ENCODE measurements at regions not wholly inside any gene's neighbourhood (a gene's known extent, or its start where the extent isn't known, plus 50 kb on each side); places are given as distances from the start of the nearest gene placed in this dataset.

GRCh38 chr5:57993866-57994265, 466.0 kb downstream of the PLK2 start:
- TF ChIP-seq CTCF (IDR thresholded peaks at IDR 0.05; ENCODE audit: low read depth, low read length, missing input control) (no peak), RAD21 (IDR thresholded peaks at IDR 0.05) (no peak), ATF3 (IDR thresholded peaks at IDR 0.05) (no peak), JUND (IDR thresholded peaks at IDR 0.05) (no peak), SP1 (IDR thresholded peaks at IDR 0.05) (no peak)
- TF ChIP-seq, protein P1, sequence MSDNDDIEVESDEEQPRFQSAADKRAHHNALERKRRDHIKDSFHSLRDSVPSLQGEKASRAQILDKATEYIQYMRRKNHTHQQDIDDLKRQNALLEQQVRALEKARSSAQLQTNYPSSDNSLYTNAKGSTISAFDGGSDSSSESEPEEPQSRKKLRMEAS (IDR thresholded peaks at IDR 0.05), result no peak

Measured in liver (tissue), 3 donors.